ENCODE measurements at regions not wholly inside any gene's neighbourhood (a gene's known extent, or its start where the extent isn't known, plus 50 kb on each side); places are given as distances from the start of the nearest gene placed in this dataset.

DNA sequence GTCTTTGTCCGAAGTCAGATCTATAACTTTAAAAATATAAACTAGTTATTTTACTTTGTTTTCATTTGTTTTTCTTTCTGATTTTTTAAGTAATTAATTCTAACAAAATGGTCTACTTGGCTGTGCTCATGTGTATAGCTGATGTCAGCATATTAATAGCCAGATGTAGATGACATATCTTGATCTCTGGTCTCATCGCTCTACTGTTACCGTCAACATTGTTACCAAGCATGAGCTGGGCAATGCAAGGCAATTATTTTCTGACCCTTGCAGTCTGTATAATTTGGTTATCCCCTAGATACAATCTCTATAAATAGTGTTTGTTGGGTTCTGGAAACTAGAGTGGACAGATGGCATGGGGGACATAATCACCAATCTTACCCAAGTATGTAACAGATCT is 151.6 kb upstream of the PTPRK start:
- DNase-seq, result no peak

DNA sequence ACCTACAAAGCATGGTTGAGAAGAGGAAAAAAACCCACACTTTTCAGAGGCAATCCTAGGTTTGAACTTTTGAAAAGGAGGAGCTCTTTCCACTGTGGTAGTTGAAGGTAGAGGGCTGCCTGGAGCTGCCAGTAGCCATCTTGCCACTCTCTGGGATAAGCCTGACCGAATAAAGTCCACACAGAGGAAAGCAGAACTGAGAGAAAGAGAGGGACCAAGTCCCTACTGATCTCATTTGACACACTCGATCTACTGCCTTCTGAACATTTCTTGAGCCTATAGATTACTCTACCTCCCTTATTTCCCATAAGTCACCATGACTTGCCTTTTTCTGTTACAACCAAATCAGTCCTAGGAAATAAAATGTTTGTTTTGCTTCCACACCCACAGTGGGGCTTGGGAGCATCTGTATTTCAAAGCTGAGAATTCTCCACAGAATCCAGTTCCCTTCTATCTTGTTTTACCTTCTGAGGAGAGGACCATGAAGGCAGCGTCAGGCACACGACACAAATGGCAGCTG is 147.0 kb upstream of the PTPRK start:
- DNase-seq, result no peak

DNA sequence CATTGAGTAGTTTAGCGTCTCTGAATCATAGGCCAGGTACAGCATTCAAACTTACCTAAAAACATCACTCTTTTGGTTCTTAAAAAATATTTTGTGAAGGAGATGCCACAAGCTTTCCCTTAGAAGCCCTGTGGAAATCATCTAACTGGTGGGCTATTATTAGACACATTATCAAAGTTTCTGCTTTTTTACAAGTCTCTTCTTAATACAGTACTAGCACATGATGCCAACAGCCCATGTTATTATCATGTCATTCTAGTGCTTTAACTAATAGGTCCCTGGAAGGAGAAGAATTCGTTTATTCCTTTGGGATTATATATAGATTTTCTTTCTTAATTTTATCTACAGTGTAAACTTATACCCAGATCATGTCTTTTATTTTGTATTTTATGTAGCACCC is 146.0 kb upstream of the PTPRK start:
- DNase-seq, result no peak

DNA sequence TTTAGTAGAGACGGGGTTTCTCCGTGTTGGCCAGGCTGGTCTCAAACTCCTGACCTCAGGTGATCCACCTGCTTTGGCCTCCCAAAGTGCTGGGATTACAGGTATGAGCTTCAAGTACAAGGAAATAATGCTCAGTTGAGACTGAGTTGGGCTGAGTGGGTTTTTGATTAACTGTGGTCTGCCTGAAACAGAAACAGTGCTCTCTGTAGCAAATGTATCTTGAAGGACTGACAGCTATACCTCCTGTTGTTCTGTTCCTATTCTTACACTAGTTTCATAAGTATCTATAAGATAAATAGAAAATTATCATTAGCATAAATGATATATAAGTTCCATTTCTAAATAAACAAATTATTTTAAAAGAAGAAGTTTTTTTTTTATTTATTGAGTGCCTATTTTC is 142.8 kb upstream of the PTPRK start:
- no peak for DNase-seq

GRCh38 chr6:128659878-128660622 is 139.7 kb upstream of the PTPRK start:
- no peak for DNase-seq

DNA sequence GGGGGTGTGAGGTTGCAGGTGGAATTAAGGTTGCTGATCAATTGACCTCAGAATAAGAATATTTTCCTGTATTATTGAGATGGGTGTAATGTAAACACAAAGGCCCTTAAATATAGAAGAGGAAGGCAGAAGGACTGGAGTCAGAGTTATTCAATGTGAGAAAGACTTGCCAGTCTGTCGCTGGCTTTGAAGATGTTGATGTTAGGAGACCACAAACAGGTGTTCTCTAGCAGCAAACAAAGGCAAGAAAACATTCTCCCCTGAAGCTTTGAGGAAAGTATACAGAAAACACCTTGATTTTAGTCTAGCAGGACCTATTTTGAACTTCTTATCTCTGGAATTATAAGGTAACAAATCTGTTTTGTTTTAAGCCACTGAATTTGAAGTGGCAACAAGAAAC is 138.9 kb upstream of the PTPRK start:
- no peak for DNase-seq

- DNase-seq, result no peak
These were observed 136.8 kb upstream of the PTPRK start for GRCh38 chr6:128657181-128657580.

- DNase-seq, result no peak
These were observed 135.6 kb upstream of the PTPRK start for GRCh38 chr6:128655978-128656498.

DNA sequence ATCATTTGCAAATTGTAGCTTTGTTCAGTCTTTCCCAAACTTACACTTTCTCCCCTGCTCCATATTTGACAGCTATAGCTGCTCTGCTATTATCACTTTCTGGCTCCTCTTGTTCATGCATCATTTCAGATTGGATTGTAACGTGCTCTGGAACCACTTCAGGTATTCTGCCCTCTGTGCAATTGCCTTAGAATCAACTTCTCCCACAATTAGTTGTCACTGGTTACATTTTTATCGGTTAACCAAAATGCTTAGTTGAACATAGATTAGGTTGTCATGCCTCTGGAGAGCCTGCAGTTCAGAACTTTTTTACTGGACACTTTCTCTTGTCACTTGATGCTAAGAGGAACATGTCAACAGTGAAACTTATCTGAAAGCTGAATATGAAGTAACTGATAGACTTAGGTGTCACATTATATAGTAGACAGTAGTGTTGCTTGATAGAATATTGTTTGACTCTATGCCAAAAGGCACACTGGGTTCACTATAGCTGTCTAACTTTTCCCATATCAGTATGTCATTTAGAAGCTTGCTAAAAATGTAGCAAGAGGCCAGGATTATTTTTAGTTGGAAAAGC is 127.7 kb upstream of the PTPRK start:
- no peak for DNase-seq

GRCh38 chr6:128642132-128642531 is 121.7 kb upstream of the PTPRK start:
- no peak for DNase-seq

DNA sequence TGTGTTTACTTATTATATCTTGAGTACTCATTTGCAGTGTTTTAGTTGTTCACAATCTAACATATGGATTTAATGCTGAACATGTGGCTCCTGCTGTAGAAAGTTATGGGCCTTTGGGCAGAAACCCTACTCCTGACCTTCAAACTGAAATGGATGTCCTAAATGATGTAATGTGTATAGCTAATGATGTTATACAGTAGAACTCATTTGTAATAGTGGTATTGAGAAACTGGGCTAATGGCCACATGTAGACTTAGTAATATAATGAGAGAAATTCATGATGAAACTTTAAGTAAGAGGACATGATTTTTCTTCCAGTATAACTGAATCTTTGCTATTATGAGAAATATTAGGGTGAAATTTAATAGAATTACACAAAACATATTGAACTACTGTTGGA is 121.3 kb upstream of the PTPRK start:
- no peak for DNase-seq

GRCh38 chr6:128638817-128639216 is 118.4 kb upstream of the PTPRK start:
- DNase-seq, result no peak

GRCh38 chr6:128635219-128635618 is 114.8 kb upstream of the PTPRK start:
- no peak for DNase-seq

GRCh38 chr6:128632131-128632530 is 111.7 kb upstream of the PTPRK start:
- no peak for DNase-seq

GRCh38 chr6:128631031-128631430 is 110.6 kb upstream of the PTPRK start:
- DNase-seq, result no peak

- no peak for DNase-seq
These were observed 109.8 kb upstream of the PTPRK start for GRCh38 chr6:128630213-128630612.

- no peak for DNase-seq
These were observed 96.9 kb upstream of the PTPRK start for GRCh38 chr6:128617285-128617684.

- DNase-seq, result no peak
These were observed 95.9 kb upstream of the PTPRK start for GRCh38 chr6:128616342-128616741.

- no peak for DNase-seq
These were observed 86.2 kb upstream of the PTPRK start for GRCh38 chr6:128606611-128607010.

GRCh38 chr6:128605961-128606360 is 85.6 kb upstream of the PTPRK start:
- no peak for DNase-seq

DNA sequence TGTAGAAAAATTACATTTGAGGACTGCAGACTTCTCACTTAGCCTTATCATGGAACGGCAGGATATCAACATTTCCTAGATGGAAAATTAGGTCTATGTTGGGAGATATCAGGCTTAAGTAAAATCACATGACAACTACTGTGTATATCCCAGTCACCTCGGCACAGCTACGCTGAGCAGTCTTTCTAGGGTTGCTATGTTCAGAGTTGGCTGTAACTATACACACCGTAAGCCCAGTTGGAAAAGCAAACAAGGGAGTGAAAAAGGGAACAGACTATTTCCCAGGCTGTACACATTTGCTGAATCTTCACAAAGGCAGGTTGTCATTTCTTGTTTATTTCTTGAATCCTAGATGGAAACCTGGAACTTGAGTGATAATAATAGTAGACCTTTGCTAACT is 80.7 kb upstream of the PTPRK start:
- DNase-seq, result no peak

DNA sequence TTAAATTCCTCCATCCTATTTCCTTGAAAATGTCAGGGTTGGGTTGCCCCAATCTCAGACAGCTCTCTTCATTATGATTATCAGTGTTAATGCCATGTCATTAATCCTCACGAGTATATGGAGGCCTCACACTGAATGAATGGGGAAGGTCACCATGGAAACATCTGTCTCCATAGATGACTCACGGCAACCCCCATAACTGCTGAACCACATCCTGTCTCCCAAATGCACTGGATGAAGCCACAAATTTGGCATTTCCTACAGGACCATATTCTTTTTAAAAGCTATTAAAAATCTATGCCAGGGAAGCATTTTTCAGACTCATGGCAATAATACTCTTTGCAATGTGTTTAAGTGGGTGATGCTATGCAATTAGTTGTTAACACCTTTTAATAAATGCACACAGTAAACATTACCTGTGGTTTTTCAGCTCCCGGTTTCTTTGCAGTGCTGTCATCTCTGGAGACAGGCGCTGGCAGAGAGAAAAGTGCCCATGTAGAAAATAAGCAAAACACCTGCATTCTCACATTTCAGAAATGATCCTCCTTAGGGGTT is 80.1 kb upstream of the PTPRK start:
- DNase-seq, result peak in 1 of 56 donors; percentile 4

GRCh38 chr6:128599036-128599435 is 78.6 kb upstream of the PTPRK start:
- no peak for DNase-seq
